Progenitor cell of endocrine pancreas (in vitro differentiated cells): ENCODE measurements at regions not wholly inside any gene's neighbourhood (a gene's known extent, or its start where the extent isn't known, plus 50 kb on each side); places are given as distances from the start of the nearest gene placed in this dataset.

Source experiments
- DNase-seq: peaks from one replicate; pipeline ENCODE4 v3.0.0; 2021; ENCODE audit warnings: low spot score; ENCODE audit not compliant: unreplicated experiment
- H3K27ac Mint-ChIP-seq: 2 replicates; pipeline ENCODE4 v1.8.0; 2021; ENCODE audit warnings: mild to moderate bottlenecking, moderate library complexity, mixed read lengths
- H3K27me3 Mint-ChIP-seq: 2 replicates; pipeline ENCODE4 v1.8.0; 2021; ENCODE audit warnings: mixed read lengths
- H3K36me3 Mint-ChIP-seq: 2 replicates; pipeline ENCODE4 v1.8.0; 2022; ENCODE audit warnings: mixed read lengths; ENCODE audit not compliant: insufficient read depth
- H3K4me1 Mint-ChIP-seq: 2 replicates; pipeline ENCODE4 v1.8.0; 2021; ENCODE audit warnings: low read depth, mixed read lengths
- H3K4me3 Mint-ChIP-seq: 2 replicates; pipeline ENCODE4 v1.8.0; 2021; ENCODE audit warnings: low read depth, mild to moderate bottlenecking, moderate library complexity, mixed read lengths
- H3K9me3 Mint-ChIP-seq: 2 replicates; pipeline ENCODE4 v1.8.0; 2021; ENCODE audit warnings: low read depth, mixed read lengths
- TF ChIP-seq, protein P1 (sequence below): fragments of 200-600 bp; sonication (generic); IDR thresholded peaks from one replicate; pipeline ENCODE4 v1.5.0; 2021; ENCODE audit warnings: antibody characterized with exemption, mild to moderate bottlenecking; ENCODE audit not compliant: unreplicated experiment

DNA sequence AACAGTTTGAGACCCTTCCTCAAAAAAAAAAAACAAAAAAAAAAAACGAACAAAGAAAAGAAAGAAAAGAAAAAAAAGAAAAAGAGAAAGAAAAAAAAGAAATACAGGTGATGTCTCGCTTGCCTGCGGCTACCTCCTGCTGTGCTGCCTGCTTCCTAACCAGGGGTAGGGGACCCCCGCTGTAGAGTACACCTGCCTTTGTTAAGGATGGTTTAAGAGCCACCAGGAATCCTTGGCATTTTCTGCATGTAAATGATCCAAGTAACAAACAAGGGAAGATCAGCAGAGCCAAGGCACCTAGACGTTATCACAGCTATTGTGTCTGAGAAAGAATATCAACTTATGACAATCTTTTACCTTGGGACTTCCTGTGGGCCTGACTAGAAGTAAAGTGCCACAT, 856.8 kb upstream of the GCFC2 start:
- no peaks in the 10 kb centered on the region for H3K27me3 Mint-ChIP-seq
- no peak for DNase-seq
- peaks cover 1% of the 10 kb centered on the region for H3K4me1 Mint-ChIP-seq
- H3K4me3 Mint-ChIP-seq, result no peak overlapping the region
- no peaks in the 10 kb centered on the region for H3K9me3 Mint-ChIP-seq
- H3K27ac Mint-ChIP-seq, result no peak overlapping the region
- H3K36me3 Mint-ChIP-seq, result no peaks in the 10 kb centered on the region
- TF ChIP-seq, protein P1, sequence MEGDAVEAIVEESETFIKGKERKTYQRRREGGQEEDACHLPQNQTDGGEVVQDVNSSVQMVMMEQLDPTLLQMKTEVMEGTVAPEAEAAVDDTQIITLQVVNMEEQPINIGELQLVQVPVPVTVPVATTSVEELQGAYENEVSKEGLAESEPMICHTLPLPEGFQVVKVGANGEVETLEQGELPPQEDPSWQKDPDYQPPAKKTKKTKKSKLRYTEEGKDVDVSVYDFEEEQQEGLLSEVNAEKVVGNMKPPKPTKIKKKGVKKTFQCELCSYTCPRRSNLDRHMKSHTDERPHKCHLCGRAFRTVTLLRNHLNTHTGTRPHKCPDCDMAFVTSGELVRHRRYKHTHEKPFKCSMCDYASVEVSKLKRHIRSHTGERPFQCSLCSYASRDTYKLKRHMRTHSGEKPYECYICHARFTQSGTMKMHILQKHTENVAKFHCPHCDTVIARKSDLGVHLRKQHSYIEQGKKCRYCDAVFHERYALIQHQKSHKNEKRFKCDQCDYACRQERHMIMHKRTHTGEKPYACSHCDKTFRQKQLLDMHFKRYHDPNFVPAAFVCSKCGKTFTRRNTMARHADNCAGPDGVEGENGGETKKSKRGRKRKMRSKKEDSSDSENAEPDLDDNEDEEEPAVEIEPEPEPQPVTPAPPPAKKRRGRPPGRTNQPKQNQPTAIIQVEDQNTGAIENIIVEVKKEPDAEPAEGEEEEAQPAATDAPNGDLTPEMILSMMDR, result no peak

DNA sequence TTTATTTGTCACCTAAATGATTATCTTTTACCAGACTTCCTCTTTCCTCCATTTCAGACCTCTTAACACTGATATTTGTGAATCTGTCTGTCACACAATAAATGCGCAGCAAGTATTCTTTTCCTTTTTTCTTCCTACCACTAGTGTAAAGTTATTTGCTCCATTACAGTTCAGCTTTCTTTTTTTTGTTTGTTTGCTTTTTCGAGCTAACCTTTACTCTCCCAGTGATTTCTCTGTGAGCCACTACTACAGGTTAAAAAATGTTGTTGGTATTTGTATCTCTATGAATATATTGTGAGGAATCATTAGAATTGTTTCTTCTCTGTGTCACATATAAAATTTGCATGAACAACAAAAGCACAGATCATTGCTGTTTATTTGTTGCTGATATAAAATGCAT, 854.0 kb upstream of the GCFC2 start:
- Mint-ChIP-seq H3K36me3 (no peaks in the 10 kb centered on the region), H3K27ac (no peak overlapping the region), H3K27me3 (no peaks in the 10 kb centered on the region), H3K9me3 (no peaks in the 10 kb centered on the region), H3K4me1 (no peaks in the 10 kb centered on the region), H3K4me3 (no peak overlapping the region)
- no peak for DNase-seq
- TF ChIP-seq, protein P1, result no peak

DNA sequence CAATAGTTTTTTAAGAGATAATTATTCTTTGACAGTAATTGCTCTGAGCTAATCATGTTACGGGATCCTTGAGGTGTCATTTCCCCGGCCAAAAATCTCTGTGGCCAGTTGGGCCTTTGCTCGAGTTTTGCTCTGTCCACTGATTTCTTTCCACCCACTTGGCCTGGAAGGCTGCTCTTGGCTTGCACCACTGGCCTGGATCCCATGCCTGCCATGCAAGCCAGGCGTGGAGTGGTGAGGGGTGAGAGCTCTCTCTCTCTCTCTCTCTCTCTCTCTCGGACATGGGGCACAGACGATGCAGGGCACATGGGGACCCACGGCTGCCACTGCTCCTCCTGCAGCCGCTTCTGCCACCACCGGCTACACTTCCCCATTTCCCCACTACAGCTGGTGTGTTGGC, 853.0 kb upstream of the GCFC2 start:
- Mint-ChIP-seq H3K27ac (no peak overlapping the region), H3K27me3 (no peaks in the 10 kb centered on the region), H3K9me3 (no peaks in the 10 kb centered on the region), H3K36me3 (no peaks in the 10 kb centered on the region), H3K4me3 (no peak overlapping the region), H3K4me1 (no peaks in the 10 kb centered on the region)
- DNase-seq, result no peak
- TF ChIP-seq, protein P1, result no peak

DNA sequence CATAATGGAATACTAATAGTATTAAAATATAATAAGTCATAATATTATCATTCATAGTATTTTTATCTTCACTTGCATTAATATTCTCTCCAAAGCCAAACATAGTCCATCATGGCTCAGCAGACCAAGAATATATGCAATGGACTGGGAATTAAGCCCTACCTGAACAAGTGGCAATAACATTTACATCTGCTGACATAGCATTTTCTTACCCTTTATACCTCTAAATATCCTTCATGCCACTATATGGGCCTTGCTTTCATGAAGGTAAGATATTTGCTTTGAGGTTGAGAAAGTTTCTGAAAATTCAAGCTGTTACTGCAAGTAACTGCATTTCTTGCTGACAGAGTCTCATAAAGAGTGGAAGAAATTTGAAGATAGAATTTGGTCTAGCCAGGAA, 847.4 kb upstream of the GCFC2 start:
- no peaks in the 10 kb centered on the region for H3K9me3 Mint-ChIP-seq
- H3K27ac Mint-ChIP-seq, result no peak overlapping the region
- TF ChIP-seq, protein P1, result no peak
- DNase-seq, result no peak
- H3K4me3 Mint-ChIP-seq, result no peak overlapping the region
- no peaks in the 10 kb centered on the region for H3K4me1 Mint-ChIP-seq
- no peaks in the 10 kb centered on the region for H3K36me3 Mint-ChIP-seq
- H3K27me3 Mint-ChIP-seq, result no peaks in the 10 kb centered on the region

DNA sequence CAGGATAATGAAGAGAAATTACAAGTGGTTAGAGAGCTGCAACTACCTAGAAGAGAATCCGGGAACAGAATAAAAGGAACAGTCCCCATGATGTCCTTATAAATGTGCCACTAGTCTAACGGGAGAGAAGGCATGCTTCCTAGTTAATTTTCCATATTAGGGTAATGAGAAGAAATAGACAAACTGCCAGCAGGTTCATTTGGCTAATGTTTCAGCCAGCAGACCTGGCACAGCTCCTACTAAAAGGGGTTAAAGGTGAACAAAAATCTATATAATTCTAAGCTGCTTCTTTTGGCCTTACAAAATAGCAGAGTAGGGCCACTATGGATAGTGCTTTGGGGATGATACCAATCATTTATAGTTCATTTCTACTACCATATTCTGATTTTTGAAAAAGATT, 845.3 kb upstream of the GCFC2 start:
- TF ChIP-seq, protein P1, result no peak
- no peak for DNase-seq
- no peaks in the 10 kb centered on the region for H3K36me3 Mint-ChIP-seq
- no peaks in the 10 kb centered on the region for H3K9me3 Mint-ChIP-seq
- no peaks in the 10 kb centered on the region for H3K27me3 Mint-ChIP-seq
- H3K4me3 Mint-ChIP-seq, result no peak overlapping the region
- no peaks in the 10 kb centered on the region for H3K4me1 Mint-ChIP-seq
- no peak overlapping the region for H3K27ac Mint-ChIP-seq
